ENCODE measurements at regions not wholly inside any gene's neighbourhood (a gene's known extent, or its start where the extent isn't known, plus 50 kb on each side); places are given as distances from the start of the nearest gene placed in this dataset.
"Not testable (repeated sequence)": the region's sequence is repeated elsewhere in the genome, so short reads cannot be mapped to it uniquely, and the experiment has no call there.

DNA sequence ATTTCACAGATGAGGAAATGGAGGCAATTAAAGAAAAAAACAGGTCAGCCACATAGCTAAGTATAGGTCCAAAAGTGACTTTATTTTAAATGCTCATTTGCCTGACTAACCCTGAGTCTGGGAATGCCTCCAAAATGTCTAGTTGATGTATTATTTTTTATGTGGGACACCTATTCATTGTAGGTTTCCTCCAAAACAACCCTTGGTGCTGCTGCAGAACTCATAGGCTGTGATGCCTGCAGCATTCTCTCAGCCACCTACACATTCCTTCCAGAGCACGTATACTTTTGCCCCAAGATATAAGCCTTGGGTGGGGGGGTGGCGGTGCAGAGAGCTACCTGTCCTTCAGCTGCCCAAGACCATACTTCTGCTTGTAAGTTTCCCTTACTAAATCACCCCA lies 77.4 kb downstream of the MSX2 start:
- POLR2A ChIA-PET, result no interaction called here
- no peaks in the 10 kb centered on the region for H3K36me3 Mint-ChIP-seq (ENCODE audit: low read depth)
- peaks cover 5% of the 10 kb centered on the region for H3K4me1 Mint-ChIP-seq
- H3K27ac Mint-ChIP-seq, result no peak overlapping the region
- no peak for DNase-seq
- peaks cover 3% of the 10 kb centered on the region for H3K9me3 Mint-ChIP-seq
- CTCF ChIA-PET, result no interaction called here
- peaks cover 5% of the 10 kb centered on the region for H3K27me3 Mint-ChIP-seq
- no peak overlapping the region for H3K4me3 Mint-ChIP-seq

DNA sequence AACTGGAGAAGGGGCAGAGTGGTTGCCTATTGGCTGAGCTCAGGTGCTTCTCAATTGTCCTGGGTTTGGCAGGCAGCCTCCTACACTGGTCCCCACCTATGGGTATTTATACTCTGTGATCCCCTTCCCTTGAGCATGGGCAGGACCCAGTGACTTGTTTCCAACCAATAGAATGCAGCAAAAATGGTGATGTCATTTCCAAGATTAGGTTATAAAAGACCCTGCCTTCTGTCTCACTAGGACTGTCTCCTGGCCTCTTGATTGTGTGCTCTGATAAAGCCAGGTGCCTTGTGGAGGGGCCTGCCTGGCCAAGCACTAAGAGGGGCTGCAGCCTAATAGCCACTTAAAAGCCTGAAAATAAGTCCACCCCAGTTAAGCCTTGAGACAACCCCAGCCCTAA lies 76.1 kb downstream of the MSX2 start:
- CTCF ChIA-PET, result interaction anchor here (0.6 kb wide), 1 partner anchor 366 kb away, joined by 4 read pairs; no protein-coding TSS in a partner anchor
- DNase-seq, result no peak
- no peaks in the 10 kb centered on the region for H3K36me3 Mint-ChIP-seq (ENCODE audit: low read depth)
- H3K27me3 Mint-ChIP-seq, result peaks cover 5% of the 10 kb centered on the region
- peaks cover 5% of the 10 kb centered on the region for H3K4me1 Mint-ChIP-seq
- H3K9me3 Mint-ChIP-seq, result peaks cover 3% of the 10 kb centered on the region
- H3K27ac Mint-ChIP-seq, result no peak overlapping the region
- POLR2A ChIA-PET, result no interaction called here
- no peak overlapping the region for H3K4me3 Mint-ChIP-seq

DNA sequence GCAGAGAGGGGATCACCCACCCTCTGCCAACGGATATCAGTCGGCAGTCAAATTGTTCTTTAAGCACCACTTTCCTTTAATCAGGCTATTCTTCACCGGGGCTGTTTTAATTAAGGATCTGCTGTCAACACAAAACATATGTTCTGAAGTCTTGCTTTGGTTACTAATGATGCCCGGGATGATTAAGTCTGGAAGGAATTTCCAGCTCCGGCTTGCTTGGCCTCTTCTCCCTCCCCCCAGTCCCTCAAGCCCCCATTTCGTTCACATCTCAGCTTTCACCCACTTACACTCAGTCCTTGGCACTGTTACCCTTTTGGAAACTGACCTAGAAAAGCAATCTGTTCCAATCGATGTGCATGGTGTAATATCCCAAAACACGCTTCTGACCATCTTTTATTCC lies 74.7 kb downstream of the MSX2 start:
- CTCF ChIA-PET, result no interaction called here
- Mint-ChIP-seq H3K27ac (no peak overlapping the region), H3K4me3 (no peak overlapping the region), H3K36me3 (ENCODE audit: low read depth) (no peaks in the 10 kb centered on the region), H3K4me1 (peaks cover 5% of the 10 kb centered on the region), H3K27me3 (peaks cover 7% of the 10 kb centered on the region), H3K9me3 (no peaks in the 10 kb centered on the region)
- POLR2A ChIA-PET, result no interaction called here
- DNase-seq, result no peak

DNA sequence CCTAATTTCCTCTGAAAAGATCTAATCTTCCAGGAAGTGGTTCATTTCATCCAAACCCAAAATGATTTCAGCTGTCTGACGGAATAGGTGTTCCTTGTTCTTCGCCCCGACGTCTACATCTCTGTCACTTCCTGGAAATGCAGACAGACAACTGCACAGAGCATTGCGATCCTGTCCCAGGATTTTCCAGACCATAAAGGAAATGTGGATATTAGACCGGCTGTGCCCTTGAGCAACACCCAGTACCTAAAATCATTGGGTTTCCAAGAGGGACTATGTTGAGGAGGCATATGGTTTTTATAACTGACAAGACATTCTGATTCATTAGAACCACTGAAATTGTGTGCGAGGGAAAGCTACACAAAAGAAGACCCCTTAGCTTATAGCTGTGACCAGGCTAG lies 74.2 kb downstream of the MSX2 start:
- H3K36me3 Mint-ChIP-seq (ENCODE audit: low read depth), result no peaks in the 10 kb centered on the region
- H3K27me3 Mint-ChIP-seq, result peaks cover 7% of the 10 kb centered on the region
- POLR2A ChIA-PET, result no interaction called here
- H3K27ac Mint-ChIP-seq, result no peak overlapping the region
- H3K4me1 Mint-ChIP-seq, result peaks cover 5% of the 10 kb centered on the region
- no peaks in the 10 kb centered on the region for H3K9me3 Mint-ChIP-seq
- CTCF ChIA-PET, result no interaction called here
- no peak for DNase-seq
- H3K4me3 Mint-ChIP-seq, result no peak overlapping the region

DNA sequence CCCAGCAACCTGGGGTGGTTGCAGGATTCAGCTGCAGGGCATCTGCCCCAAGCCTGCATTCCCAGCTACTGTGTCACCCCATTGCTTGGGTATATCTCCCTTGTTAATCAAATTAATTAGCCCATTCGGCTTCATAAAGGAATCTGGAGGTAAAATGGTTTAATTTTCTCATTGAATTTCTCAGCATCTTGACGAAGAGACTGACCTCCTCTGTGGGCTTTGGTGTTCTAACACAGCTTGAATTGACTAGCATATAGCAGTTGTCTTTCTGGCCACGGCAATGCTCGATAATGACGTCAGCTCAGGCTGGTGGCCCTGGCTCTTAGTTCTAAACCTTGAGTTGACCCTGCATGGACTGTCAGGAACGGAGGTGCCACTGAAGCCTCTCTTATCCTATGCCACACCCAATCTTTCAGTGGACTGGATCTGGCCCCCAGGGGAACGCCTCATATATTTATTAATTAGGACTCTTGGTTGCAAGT lies 72.4 kb downstream of the MSX2 start:
- Mint-ChIP-seq H3K4me1 (peaks cover 5% of the 10 kb centered on the region), H3K27ac (no peak overlapping the region), H3K27me3 (peaks cover 13% of the 10 kb centered on the region), H3K9me3 (no peaks in the 10 kb centered on the region), H3K4me3 (no peak overlapping the region), H3K36me3 (ENCODE audit: low read depth) (no peaks in the 10 kb centered on the region)
- POLR2A ChIA-PET, result no interaction called here
- CTCF ChIA-PET, result no interaction called here
- no peak for DNase-seq

DNA sequence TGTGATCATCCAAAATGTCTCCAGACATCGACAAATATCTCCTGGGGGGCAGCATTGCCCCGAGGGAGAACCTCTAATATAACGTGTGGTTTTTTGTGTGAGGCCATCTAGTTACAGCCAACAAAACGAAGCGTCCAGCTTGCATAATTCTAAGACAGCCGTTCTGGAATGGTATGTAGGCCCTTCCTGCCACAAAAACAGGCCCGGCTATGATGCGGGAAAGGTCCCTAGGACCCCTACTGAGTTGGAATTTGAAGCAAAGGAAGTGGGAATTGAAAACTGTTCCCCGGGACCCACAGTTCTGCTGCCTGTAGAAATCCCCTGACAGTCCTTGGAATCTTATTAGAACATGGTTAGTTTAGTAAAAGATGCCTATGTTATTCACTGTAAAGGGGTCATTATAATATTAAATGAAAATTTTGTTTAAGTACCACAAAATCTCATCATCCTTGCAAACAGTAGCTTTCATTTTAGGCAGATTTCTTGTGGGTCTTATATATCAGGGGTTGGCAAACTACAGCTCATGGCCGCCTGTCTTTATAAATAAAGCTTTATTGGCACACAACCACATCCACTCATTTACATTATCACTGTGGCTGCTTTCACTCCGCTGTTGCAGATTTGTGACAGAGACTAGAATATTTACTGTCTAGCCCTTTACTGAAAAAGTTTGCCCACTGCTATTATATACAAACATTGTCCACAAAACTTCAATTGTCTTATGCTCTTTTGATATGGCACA lies 70.7 kb downstream of the MSX2 start:
- DNase-seq, result no peak
- Mint-ChIP-seq H3K9me3 (no peaks in the 10 kb centered on the region), H3K36me3 (ENCODE audit: low read depth) (no peaks in the 10 kb centered on the region), H3K4me3 (no peak overlapping the region), H3K27me3 (peaks cover 13% of the 10 kb centered on the region), H3K27ac (no peak overlapping the region), H3K4me1 (peaks cover 5% of the 10 kb centered on the region)
- ChIA-PET CTCF (interaction anchor here (3.3 kb wide), 1 partner anchor 375 kb away, joined by 12 read pairs; no protein-coding TSS in a partner anchor), POLR2A (no interaction called here)

DNA sequence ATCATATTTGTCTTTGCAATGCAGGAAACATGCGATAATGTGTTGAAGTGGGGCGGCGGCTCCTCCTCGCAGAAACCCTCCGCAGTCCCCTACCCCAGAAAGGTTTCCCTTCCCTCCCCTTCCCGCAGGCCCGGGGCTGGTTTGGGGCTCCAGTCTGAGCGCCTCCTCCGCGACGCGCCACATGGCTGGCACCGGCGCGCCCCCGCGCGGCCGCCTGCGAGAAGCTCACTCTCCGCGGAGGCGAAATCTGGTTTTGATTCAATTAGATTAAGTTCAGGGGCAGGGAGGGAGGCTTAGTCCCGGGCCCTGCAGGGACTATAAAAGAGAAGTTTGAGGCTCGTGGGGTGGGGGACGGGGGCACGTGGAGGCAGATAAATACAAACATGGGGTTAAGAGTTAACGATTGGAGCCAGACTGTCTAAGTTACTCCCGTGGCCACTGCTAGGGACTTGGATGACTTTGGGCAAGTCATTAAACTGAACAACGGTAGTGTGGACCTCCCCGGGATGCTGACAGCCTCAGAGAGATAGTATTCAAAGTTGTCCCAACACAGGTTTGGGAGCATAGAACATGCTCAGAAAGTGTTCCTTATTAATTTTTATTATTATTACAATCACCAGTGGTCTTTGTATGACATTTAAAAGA lies 69.4 kb downstream of the MSX2 start:
- Mint-ChIP-seq H3K27ac (no peak overlapping the region), H3K4me1 (peaks cover 5% of the 10 kb centered on the region), H3K4me3 (no peak overlapping the region), H3K9me3 (no peaks in the 10 kb centered on the region), H3K36me3 (ENCODE audit: low read depth) (no peaks in the 10 kb centered on the region), H3K27me3 (peaks cover 13% of the 10 kb centered on the region)
- DNase-seq, result peak; percentile 50
- CTCF ChIA-PET, result interaction anchor here (0.6 to 3.3 kb wide), 2 partner anchors 191 to 374 kb away, joined by 3 to 12 read pairs; no protein-coding TSS in a partner anchor
- POLR2A ChIA-PET, result no interaction called here

DNA sequence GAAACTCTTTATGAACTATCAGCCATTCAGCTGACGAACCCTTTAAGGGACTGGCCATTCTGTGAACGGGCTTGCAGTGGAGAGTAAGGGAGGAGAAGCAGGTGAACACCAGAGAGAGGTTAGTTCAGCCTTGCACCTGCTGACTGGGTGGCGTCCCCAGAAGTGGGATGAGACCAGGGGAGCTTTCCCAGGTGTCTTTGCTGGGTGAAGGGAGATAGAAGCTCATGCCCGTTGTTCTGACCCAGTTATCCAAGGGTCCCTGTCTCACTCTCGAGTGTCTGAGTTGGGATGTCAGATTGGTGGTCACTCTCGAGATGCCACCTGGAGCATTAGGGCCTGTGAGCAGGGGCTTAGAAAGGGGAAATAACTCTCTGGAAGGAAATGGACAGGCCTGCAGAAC lies 68.7 kb downstream of the MSX2 start:
- Mint-ChIP-seq H3K27ac (no peak overlapping the region), H3K9me3 (no peaks in the 10 kb centered on the region), H3K4me3 (no peak overlapping the region), H3K27me3 (peaks cover 8% of the 10 kb centered on the region), H3K36me3 (ENCODE audit: low read depth) (no peaks in the 10 kb centered on the region), H3K4me1 (peaks cover under 1% of the 10 kb centered on the region)
- DNase-seq, result no peak
- POLR2A ChIA-PET, result no interaction called here
- CTCF ChIA-PET, result interaction anchor here (0.6 to 3.3 kb wide), 2 partner anchors 190 to 373 kb away, joined by 3 to 12 read pairs; no protein-coding TSS in a partner anchor

DNA sequence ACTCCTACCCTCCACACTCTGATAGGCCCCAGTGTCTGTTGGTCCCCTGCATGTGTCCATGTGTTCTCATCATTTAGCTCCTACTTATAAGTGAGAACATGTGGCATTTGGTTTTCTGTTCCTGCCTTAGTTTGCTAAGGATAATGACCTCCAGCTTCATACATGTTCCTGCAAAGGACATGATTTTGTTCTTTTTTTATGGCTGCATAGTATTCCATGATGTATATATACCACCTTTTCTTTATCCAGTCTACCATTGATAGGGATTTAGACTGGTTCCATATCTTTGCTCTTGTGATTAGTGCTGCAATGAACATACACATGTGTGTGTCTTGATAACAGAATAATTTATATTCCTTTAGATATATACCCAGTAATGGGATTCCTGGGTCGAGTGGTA lies 67.9 kb downstream of the MSX2 start:
- H3K4me3 Mint-ChIP-seq; H3K4me1 Mint-ChIP-seq; DNase-seq; H3K9me3 Mint-ChIP-seq; H3K27me3 Mint-ChIP-seq; H3K27ac Mint-ChIP-seq; H3K36me3 Mint-ChIP-seq (ENCODE audit: low read depth): not testable (repeated sequence)
- ChIA-PET CTCF (interaction anchor here (0.6 to 3.3 kb wide), 2 partner anchors 372 to 565 kb away, joined by 3 to 12 read pairs; no protein-coding TSS in a partner anchor), POLR2A (interaction anchor here (0.5 kb wide), 1 partner anchor 42 kb away, joined by 3 read pairs; no protein-coding TSS in a partner anchor)

DNA sequence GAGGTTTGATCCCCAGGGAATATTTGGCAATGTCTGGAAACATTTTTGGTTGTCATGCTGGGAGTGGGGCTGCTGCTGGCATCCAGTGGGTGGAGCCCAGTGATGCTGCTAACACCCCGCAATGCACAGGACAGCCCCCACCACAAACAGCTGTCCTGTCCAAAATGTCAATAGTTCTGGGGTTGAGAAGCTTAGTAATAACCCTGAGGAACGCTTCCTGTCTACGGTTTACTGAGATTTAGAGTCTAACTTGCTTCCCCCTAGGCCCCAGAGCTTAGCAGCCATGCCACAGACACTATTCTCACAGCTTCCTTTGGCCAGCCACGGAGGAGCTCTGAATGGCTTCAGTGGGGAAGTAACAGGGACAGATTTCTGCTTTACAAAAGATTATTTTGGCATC lies 66.5 kb downstream of the MSX2 start:
- DNase-seq, result no peak
- peaks cover 1% of the 10 kb centered on the region for H3K9me3 Mint-ChIP-seq
- ChIA-PET POLR2A (no interaction called here), CTCF (no interaction called here)
- H3K36me3 Mint-ChIP-seq (ENCODE audit: low read depth), result no peaks in the 10 kb centered on the region
- H3K27ac Mint-ChIP-seq, result peak overlapping the region; percentile 16
- peaks cover 8% of the 10 kb centered on the region for H3K27me3 Mint-ChIP-seq
- no peaks in the 10 kb centered on the region for H3K4me1 Mint-ChIP-seq
- no peak overlapping the region for H3K4me3 Mint-ChIP-seq

DNA sequence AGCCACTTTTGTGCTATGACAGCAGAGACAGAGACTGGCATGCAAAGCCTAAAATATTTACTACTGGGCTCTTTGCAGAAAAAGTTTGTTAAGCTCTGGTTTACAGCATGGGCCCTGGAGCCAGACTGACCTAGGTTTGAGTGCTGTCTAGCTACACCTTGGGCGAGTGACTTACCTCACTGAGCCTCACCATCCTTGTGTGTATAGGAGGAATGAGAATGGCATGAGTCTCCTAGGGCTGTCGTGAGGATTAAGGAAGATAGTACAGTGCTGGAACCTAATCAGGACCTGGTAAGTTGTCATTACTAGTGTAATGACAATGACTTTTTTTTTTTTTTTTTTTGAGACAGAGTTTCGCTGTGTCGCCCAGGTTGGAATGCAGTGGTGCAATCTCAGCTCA lies 65.2 kb downstream of the MSX2 start:
- Mint-ChIP-seq H3K36me3 (ENCODE audit: low read depth) (no peaks in the 10 kb centered on the region), H3K4me1 (no peaks in the 10 kb centered on the region), H3K27ac (no peak overlapping the region), H3K4me3 (no peak overlapping the region), H3K27me3 (peaks cover 8% of the 10 kb centered on the region), H3K9me3 (peaks cover 3% of the 10 kb centered on the region)
- POLR2A ChIA-PET, result no interaction called here
- DNase-seq, result no peak
- CTCF ChIA-PET, result no interaction called here

DNA sequence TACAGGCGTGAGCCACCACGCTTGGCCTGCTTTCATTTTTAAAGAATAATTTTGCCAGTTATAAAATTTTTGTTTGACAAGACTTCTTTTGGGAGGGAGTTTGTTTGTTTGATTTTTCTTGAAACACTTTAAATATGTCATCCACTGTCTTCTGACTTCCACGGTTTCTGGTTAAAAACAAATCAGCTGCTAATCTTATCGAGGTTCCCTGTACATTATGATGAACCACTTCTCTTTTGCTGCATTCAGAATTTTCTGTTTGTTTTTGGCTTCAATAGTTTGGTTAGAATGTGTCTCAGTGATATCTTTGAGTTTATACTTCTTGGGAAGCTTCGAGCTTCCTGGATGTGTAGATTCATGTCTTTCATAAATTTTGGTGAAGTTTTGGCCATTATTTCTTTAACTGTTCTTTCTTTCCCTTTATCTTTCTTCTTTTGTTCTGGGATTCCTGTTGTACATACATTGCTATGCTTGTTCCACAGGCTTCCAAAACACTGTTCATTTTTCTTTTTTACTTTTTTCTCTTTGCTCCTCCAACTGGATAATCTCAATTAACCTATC lies 60.8 kb downstream of the MSX2 start:
- Mint-ChIP-seq H3K4me3 (no peak overlapping the region), H3K36me3 (ENCODE audit: low read depth) (no peaks in the 10 kb centered on the region), H3K27me3 (no peaks in the 10 kb centered on the region), H3K4me1 (no peaks in the 10 kb centered on the region), H3K9me3 (peaks cover 3% of the 10 kb centered on the region), H3K27ac (no peak overlapping the region)
- ChIA-PET CTCF (no interaction called here), POLR2A (no interaction called here)
- DNase-seq, result no peak

All from activated CD4-positive, alpha-beta T cell treated with anti-CD3 and anti-CD28 coated beads, Interleukin-2, amount 10 ng/mL, durations not matched to agents 7 days and 5 days (primary cell).